IPS DF 4.7 (cell line): ENCODE measurements at regions not wholly inside any gene's neighbourhood (a gene's known extent, or its start where the extent isn't known, plus 50 kb on each side); places are given as distances from the start of the nearest gene placed in this dataset.
"Not testable (repeated sequence)": the region's sequence is repeated elsewhere in the genome, so short reads cannot be mapped to it uniquely, and the experiment has no call there.

Source experiments
- DNase-seq: peaks from one replicate; pipeline ENCODE4 v3.0.0-alpha.2; 2013; ENCODE audit warnings: low spot score; ENCODE audit errors: extremely low read depth

DNA sequence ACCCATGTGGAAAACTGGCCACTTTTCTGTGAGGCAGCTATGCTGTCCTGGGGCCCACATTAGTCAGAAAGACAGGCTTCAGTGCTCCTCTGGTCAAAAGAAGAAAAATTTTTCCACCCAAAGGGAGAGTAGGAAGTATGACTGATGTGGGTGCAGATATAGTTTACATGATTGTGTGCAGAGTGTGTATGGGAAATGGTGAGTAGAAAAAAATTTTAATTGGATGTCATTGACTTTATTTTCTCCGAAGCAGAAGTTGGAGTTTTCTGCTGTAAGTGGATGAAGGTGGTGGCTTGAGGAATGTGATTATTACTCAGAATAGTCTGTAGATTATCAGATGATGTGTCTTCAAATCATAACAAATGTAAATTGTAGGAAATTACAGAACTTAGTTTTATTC lies 241.5 kb upstream of the IGFBP7 start:
- no peak for DNase-seq

DNA sequence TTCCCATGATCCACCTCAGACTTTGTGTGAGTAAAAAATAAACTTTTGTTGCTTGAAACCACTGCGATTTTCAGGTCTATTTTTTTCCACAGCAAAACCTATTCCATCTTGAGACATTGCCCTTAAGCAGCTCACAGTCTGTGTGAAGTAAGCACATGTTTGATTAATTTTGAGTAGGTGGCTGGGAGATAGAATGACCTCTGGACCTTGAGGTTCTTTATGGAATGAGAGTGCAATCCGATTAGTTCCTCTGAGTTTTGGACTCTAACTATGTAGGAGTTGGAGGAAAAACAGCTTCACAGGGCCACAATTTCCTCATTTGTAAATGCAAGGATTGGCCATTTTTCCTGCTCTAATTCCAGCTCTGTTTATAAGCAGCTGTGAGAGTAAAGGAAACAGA lies 234.1 kb upstream of the IGFBP7 start:
- DNase-seq: no peak

DNA sequence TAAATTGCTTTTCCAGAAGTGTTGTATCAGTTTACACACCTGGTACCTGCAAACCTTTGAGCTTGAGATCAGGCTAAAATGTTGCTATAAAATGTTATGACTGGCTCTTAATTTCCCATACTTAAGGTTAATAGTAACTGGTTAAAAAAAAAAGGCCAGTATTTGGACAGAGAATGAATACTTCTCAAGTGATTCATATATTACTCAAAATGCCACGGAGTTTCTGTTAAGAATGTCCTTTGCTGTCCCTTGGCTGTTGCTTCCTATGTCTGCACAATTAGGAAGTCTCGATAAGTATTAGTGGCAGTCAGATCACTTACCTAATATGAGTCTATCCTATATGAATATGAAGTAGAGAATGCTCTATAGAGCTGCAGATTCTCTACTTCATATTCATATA lies 232.2 kb upstream of the IGFBP7 start:
- DNase-seq: no peak

DNA sequence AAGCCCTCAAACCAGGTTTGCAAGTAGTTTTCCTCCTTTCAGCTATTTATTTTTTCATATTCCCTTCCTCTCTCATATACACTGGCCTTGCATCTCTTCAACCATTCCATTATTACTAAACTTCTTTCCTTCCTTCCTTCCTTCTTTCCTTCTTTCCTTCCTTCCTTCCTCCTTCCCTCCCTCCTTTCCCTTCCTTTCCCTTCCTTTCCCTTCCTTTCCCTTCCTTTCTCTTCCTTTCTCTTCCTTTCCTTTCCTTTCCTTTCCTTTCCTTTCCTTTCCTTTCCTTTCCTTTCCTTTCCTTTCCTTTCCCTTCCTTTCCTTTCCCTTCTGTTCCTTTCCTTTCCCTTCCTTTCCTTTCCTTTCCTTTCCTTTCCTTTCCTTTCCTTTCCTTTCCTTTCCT lies 228.7 kb upstream of the IGFBP7 start:
- not testable (repeated sequence) for DNase-seq

DNA sequence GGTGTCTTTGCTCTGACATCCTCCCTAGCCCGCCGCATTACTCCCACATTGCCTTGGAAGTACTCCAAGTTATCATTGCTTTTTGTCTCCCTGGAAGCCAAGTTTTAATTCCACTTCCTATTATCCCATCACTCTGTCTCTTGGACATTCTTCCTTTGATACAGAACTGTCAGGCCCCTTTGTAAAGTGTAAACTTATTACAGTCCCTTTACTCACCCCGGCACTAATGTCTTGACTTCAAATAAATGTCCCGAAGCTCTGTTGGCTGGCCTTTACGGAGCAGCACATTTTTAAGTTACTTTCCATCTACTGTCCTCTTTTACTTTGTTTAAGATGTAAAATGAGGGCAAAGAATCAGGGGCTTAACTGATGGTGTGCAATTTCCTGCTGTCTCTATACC lies 223.5 kb upstream of the IGFBP7 start:
- DNase-seq: no peak

DNA sequence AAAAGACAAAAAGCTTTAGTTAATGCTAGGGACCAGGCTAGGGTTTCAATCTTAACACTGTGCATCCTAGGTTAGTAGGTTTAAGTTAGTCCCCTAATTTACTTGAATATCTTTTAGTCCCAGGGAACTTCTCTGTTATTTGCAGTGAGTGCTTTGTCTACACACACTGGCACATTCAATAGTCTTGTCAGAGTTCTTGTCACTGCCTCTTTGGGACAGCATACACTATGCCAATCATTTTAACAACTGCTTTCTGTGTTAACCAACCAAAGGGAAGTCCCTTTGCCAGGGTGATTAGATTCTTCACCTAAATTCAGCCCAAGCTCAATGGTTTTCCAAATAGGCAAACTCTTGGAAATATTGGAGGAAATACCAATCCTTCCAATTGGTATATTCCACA lies 221.8 kb upstream of the IGFBP7 start:
- no peak for DNase-seq

DNA sequence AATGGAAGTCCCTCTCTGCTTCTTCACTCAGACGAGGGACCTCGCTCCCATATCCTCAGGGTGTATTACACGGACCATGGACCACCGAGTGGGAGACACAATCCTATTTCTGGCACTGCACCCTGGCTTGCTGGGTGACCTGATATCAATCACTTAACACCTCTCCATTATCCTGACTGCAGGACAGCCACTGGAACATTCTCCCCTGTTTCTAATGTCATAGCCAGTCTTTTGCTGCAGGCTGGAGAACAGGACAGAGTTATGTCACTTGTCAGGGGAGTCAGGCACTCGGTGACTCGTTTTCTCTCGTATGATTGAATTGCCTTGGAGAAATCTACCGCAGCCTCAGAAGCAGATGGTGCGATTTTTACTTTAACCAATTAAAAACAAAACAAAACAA lies 219.1 kb upstream of the IGFBP7 start:
- no peak for DNase-seq

DNA sequence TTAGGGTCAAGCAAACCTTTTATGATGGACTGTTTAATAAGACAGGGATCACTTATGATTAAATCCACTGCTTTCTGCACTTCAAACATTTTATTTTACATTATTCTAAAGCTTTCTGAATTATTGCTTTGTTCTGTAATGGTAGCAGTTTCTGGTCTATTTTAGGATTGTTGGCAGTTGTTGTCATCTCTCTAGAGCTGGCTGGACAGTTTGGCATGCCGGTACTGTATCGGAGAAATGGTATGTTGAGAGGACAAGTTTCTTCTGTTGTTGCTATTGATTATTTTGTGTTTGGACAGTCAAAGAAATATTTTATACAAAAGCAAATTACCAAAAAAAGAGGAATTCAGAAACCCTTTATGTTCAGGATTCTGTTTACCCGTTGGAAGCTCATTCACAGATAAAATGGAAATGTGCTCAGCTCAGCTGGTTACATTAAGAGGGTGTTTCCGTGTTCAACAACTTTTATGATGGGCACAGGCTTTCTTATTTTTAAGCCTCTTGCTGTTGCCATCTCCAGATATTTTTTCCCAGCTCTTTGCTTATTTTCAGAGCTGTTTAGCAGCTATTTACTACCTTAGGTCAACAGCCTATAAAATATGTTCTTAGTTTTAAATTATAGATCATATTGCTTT lies 214.6 kb upstream of the IGFBP7 start:
- DNase-seq: no peak

DNA sequence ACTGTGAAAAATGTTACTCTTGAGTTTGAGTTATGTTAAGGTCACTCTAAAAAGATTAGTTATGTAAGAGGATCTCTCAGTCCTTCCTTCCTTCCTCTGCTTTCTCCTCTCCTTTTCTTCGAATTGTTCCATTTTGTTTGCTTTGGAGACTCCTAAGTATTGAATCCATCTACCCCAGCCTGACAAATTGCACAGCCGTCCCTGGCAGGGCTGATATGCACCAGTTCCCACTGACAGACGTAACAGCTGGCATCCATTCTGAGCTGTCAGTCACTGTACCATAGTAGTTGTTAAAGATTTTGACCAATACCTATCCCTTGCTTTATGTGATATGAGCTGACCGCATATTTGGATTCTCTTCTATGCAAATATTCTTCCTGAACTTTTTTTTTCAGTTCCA lies 210.7 kb upstream of the IGFBP7 start:
- no peak for DNase-seq

DNA sequence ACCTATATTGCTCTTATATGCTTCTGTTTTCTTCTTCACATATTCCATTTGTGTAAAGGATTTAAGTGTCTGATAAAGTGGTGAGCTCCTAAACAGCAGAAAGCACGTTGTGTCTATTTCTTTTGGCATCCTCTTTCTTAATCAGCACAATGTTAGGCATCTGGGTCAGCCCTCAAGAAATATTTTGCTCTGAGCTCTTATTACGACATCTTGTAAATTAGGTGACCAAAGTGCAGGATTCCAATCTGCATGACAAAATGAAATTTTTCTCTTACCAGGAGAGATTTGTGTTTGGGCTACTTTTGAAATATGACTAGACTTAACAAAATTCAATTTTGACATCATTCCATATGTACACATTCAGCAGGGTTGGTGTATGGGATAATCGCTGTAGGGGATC lies 210.0 kb upstream of the IGFBP7 start:
- DNase-seq: no peak

DNA sequence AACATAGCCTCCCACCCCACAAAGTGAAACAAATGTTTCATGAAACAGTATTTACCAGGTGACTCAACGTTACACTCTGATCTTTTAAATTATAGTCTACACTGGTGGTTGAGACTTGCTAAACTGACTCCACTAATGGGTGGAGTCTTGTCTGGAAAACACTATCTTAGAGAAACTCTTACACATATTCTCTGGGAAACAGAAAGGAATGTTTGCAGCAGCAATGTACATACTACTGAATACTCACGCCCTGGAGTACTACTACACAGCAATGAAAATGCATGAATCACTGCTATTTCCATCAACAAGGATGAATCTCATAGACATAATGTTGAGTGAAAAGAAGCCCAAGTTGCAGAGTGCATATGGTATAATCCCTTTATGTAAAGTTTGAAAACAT lies 208.5 kb upstream of the IGFBP7 start:
- DNase-seq: no peak

DNA sequence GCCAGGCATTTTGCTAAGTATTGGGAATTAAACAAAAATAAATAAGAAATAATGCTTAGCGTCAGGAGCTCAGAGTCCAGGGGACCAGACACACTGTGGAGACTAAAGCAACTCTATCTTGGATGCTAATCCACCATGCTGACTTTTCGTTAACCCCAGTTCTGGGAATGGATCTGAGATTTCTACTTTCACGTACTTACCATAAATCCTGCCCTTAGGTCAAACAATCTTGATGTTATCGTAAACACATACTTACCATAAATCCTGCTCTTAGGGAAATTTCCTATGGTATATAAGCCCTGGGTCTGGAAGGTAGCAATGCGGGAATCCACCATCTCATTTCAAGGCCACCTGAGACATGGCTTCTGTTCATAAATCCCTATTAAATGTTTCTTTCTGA lies 204.5 kb upstream of the IGFBP7 start:
- DNase-seq: no peak

DNA sequence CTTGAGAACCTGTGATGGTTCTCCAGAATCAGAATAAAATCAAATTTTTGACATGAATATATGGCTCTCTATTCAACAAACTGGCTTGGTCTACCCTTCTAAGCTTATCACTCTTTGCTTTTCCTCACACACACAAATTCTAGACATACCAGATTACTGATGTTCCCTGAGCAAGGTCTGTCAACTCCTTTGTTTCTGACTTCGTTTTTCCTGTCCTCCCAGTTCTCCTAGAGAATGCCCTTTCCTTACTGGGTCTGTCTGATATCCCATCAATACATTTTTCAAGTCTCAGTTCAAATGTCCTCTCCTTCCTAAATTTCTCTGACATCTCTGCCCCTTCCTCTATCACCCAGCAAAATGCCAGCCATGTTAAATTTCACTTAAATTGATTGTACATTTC lies 202.1 kb upstream of the IGFBP7 start:
- DNase-seq: no peak

DNA sequence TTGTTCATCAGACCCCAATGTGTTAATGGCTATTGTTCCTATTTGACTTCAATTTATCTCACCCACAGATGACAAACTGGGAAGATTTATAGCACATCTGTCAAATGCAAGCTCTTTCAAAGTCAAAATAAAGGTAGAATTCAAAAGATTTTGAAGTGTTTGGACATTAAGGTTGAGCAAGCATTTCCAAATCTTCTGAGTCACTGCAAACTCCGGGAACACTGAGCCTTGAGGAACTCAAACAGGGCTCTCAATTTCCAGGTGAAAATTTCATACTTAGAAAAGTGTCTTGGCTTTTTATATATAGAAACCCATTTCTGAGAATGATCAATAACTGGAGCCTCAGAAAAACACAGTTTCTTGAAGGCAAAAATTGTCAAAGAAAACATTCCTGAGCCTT lies 199.5 kb upstream of the IGFBP7 start:
- DNase-seq: no peak

DNA sequence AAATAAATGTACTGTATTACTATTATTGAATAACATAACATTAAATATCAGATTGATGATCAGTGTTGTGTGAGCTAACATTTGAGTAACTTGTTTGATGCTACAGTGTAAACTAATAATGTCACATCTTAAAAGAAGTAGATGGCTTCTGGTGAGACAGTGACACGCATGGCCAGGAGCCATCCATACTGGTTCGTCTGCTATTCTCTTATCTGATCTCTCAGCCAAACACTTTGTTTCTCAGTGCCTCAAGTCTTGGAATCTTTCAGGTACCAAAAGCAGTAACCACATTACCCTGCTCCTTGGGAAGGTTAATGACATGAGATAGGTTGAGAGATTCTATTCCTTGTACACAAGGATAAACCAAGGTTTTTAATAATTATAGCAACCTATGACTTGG lies 198.1 kb upstream of the IGFBP7 start:
- no peak for DNase-seq

DNA sequence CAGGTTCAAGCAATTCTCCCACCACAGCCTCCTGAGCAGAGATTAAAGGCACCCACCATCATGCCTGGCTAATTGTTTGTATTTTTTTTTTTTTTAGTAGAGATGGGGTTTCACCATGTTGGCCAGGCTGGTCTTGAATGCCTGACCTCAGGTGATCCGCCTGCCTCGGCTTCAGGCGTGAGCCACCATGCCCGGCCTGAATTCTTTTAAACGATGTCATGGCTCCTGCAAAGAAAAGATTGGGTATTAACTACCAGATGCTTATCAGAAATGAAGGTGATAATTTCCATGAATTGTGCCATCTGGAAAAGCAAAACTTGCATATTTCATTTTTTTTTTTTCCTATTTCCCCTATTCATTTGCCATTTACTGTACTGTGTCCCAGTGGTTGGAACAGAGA lies 195.7 kb upstream of the IGFBP7 start:
- no peak for DNase-seq

DNA sequence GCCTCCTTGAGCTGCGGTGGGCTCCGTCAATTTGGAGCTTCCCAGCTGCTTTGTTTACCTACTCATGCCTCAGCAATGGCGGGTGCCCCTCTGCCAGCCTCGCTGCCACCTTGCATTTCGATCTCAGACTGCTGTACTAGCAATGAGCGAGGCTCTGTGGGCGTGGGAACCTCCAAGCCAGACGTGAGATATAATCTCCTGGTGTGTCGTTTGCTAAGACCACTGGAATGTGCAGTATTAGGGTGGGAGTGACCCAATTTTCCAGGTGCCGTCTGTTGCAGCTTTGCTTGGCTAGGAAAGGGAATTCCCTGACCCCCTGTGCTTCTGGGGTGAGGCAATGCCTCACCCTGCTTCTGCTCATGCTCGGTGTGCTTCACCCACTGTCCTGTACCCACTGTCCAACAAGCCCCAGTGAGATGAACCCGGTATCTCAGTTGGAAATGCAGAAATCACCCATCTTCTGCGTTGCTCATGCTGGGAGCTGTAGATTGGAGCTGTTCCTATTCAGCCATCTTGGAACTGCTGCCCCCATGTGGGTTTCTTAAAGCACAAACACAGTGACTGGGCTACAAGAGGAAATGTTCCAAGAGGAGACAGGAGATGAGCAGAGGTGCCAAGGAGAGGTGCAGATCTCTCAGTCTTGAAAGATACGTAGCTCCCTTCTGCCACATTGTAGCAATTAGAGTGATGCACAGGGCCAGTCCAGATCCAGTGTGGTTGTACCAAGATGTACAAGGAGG lies 193.0 kb upstream of the IGFBP7 start:
- no peak for DNase-seq

DNA sequence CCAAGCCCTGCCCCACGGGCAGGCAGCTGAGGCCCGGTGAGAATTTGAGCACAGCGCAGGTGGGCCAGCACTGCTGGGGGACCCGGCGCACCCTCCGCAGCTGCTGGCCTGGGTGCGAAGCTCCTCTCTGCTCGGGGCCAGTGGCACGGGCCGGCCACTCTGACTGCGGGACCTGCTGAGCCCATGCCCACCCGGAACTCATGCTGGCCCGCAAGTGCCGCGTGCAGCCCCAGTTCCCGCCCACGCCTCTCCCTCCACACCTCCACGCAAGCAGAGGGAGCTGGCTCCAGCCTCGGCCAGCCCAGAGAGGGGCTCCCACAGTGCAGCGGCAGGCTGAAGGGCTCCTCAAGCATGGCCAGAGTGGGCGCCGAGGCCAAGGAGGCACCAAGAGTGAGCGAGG lies 190.1 kb upstream of the IGFBP7 start:
- DNase-seq: not testable (repeated sequence)

DNA sequence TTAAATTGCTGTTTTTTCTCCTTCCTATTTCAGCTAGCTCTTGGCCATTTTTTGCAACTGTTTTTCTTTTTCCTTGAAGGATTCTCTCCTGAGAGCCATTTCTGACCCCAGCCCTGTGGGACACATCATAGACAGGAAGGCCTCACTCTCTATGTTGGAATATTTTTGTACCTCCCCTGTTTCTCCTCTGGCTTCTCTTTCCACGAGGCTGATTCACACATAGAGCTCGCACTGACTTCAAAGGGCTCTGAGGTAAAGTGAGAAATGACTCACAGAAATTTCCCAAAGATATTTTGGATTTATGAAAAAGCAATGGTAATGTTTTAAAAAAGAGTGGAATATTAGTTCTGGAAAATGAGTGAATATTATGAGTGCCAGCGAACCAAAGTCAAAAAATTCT lies 181.7 kb upstream of the IGFBP7 start:
- no peak for DNase-seq

DNA sequence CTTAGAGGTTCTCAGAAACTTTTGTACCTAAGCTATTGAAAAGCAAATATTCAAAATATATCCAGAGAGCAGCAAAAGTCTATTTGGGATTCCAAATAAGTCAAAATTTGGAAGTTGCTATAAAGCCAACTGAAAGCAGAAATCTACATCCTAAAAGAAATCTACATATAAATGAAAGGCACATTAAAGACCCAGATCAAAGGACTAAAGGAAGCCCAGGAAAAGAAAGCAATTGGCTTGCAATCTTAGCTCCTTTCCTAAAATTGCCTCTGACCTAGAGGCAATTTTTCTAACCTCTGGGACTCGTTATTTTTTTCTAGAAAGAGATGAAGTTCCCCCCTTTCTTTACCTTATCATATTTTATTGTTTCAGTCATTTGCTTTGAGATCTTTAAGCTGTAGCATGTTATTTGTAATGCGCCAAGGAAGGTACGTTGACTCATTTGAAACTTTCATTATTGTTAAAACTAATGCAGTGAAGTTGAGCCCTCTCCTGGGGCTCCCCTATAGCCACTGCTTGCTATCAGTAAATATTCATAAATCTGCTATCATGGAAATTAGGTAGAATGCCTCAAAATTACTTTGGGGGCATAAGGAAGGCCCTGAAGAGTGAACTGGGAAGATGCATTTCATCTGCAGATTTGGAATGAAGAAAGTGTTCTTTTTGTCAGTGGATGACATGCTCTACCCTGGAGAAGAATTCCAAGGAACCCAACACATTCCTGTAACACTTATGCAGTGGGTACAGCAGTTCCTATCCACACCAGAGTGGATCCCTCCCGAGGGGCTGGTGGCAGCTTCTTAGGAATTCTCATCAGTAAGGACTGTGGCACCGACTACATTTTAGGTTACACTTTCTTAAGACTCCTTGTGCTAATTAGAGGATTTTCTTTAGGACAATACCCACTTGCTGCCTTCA lies 177.8 kb upstream of the IGFBP7 start:
- DNase-seq: no peak

DNA sequence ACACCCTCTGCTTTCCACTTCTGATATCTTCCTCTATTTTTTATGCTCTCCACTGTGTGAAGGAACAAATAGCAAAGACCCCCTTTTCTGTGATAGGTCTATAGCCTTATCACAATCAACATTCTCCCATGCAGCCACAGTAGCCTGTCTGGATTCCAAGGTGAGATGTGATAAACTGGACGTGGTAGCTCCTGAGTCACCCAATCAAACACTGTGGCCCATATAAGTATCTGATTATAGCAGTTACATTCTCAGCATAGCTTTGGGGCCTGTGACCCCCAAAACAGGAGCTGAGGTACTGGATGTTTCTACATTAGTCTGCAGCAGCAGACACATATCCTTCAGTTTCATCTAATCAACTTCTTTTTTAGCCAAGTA lies 172.7 kb upstream of the IGFBP7 start:
- no peak for DNase-seq

DNA sequence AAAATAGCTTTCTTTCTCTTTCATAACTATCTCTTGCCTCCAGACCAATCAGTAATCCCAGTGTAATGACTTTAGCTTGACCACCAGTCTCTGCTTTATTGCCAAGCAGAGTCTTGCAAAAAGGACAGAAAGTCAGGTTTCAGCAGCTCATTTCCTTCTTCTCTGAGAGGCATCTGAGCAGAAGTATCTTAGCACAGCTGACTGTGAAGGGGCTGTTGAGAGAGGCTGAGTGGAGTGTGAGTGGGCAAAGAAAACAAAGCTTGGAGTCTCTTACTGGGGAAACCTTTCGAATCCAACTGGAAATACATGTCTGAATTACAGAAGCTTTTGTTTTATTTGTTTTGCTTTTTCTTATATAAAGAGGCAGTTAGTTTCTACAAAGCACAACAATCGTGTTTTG lies 170.3 kb upstream of the IGFBP7 start:
- no peak for DNase-seq
